ENCODE measurements at regions not wholly inside any gene's neighbourhood (a gene's known extent, or its start where the extent isn't known, plus 50 kb on each side); places are given as distances from the start of the nearest gene placed in this dataset.
"Not testable (repeated sequence)": the region's sequence is repeated elsewhere in the genome, so short reads cannot be mapped to it uniquely, and the experiment has no call there.

DNA sequence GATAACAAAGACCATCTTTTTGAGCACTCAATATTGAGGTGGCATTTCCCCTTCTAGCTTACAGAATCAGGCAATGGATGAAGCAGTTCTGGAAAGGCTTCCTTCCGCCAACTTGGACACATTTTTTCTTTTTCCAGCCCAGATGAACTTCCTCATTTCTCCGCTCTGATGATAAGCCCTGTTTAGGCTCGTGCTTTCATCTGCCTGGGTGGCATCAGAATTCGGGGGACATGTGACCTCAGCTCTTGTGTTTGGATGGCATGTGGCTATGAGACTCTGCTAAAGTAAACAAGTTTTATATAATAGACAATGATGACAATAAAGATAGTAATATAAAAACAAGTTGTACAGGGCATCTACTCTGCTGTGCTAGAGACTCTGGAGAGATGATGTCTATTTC is 796.7 kb downstream of the DHX35 start:
- DNase-seq (ENCODE audit: low read depth): no peak

DNA sequence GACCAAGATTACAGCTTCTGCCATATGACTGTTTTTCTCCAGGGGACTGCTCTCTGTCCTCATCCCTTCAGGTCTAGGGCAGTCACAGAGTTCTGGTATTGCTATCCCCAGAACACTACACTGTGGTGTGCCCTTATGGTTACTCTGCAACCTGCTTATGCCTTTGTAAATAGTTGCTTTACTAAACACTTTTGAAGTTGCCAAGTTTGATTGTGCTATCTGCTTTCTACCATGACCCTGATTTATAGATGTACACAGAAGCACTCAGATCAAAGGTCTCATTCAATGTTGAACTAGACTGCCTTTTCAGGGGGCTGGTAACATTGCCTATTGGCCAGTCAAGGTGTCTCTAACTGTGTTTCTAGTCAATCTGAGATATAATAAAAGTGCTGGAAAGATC is 794.7 kb downstream of the DHX35 start:
- no peak for DNase-seq (ENCODE audit: low read depth)

- no peak for DNase-seq (ENCODE audit: low read depth)
These were observed 794.2 kb downstream of the DHX35 start for GRCh38 chr20:39756369-39756768.

- DNase-seq (ENCODE audit: low read depth): no peak
These were observed 790.2 kb downstream of the DHX35 start for GRCh38 chr20:39752262-39752876.

GRCh38 chr20:39751557-39752137 is 789.5 kb downstream of the DHX35 start:
- no peak for DNase-seq (ENCODE audit: low read depth)

DNA sequence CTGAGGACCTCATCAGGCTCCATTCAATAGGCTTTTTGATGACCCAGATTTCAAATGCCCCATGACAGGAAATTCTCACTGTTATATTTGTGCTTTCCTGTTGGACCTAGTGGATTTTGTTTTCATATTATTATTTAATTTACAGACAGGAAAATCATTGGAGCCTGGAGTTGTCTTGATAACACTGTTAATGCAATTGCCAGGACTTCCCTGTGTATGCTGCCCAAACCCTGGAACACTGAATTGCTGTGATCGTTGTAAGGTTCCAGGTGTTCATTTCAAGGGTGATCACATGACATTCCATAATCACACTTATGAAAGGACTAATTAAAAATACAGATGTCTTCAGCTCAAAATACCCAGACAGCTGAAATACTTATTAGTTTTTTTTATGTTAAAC is 783.2 kb downstream of the DHX35 start:
- DNase-seq (ENCODE audit: low read depth): no peak

DNA sequence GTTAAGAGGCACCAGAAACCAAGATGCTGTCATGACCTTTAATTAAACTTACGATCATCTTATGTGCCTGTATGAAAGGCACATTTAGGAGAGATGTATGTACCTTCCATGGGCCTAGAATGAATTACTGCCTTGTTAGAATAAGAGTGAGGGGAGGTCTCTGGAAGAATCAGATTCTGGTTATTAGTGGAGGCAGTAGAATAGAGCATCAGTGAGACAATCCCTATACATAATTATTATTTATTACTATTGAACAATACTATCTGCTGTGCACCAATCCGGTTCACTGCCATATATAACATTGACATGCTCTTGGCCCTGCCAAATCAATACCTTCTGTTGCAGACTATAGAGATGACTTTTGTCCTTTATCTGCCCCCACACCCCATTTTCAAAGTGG is 776.5 kb downstream of the DHX35 start:
- no peak for DNase-seq (ENCODE audit: low read depth)

DNA sequence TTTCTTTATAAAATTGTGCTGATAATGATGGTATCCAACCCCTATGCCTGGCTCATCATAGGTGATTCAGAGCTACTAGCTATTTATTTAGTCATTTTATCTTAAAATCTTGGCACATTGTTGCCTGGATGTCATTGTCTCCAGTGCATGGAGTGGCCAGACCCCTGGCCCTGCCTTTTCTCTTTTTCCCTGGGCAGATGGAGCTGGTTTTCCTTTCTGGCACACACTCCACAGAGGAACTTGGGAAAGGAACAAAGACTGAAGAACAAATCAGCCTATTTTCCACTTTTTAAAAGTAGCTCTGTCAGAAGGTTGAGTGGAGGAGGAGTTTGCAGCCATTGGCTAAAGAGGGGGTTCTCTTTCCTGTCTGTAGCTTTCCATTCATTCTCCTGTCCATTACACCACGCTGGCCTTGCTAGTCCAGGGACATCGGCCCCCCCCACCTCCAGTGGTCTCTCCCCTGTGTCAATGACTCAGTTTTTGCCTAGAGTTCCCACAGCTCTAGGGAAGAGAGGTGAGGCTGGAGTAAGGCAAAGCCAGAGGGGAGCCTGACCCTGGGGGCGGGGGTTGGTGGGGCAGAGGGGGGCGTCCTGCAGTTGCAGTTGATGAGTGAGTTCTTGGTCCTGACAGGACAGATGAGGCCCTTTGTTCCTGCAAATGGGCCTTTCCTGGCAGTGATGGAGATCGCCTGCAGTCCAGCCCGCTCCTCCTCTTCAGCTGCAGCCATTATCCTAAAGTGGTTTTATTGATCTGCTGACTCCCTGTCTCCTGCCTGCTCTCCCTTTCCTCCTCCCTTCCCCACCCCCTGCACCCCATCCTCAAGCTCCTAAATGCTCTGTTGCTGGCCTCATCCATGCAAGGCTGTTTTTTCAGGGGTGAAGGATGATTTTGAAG is 774.5 kb downstream of the DHX35 start:
- DNase-seq (ENCODE audit: low read depth): no peak

DNA sequence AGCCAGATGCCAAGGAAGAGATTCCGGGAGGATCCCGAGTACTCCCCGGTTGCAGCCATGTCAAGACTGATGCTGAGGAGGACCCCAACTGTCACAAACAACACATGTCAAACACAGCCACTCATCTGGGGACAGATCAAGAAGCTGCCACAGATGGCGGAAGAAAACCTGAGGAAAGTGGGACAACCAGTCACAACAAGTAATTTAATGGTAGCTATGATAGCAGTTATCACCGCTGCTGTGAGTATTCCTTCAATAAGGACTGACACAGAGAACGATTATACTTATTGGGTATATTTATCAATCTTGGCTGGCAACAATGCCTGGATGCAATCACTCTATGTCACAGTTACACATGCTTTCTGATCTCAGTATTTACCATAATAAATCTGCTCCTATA is 763.4 kb downstream of the DHX35 start:
- not testable (repeated sequence) for DNase-seq (ENCODE audit: low read depth)

DNA sequence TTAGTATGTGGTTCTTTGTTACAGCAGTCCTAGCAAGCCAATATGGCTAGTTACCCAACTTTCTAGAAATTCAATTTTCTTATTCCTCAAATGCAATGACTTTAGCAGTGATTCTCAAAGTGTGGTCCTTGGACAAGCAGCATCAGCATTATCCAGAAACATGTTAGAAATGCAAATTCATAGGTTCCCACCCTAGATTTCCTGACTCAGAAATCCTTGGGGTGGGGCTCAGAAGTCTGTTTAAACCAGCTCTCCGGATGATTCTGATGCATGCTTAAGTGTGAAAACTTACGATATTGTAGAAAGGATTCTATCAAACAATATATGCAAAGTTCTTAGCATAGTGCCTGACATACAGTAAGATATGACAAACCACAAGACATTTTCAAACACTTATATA is 757.1 kb downstream of the DHX35 start:
- no peak for DNase-seq (ENCODE audit: low read depth)

- DNase-seq (ENCODE audit: low read depth): no peak
These were observed 755.8 kb downstream of the DHX35 start for GRCh38 chr20:39717936-39718335.

DNA sequence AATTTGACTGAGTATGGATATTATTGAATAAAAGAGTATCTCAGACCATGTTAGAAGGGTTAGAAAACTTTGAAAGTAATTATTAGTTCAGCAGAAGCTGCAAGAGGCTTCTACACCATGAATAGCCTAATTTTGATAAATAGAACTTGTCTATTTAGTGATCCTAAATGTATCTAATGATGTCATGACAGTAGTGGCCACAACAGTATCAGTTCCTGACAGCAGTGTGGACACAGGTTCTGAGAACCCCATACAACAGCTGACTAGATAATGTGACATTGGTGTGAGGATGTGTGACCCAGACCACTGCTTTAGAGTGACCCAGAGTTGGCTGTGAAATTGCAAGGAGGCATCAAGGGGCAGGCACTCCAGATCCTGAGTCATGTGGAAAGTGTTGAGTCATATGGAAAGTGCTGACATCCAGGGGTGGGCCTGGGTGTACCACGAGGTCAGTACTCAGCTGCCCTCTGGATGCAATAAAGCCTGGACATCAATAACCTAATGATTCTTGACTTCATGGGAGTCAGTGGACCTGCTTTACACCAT is 754.7 kb downstream of the DHX35 start:
- no peak for DNase-seq (ENCODE audit: low read depth)

DNA sequence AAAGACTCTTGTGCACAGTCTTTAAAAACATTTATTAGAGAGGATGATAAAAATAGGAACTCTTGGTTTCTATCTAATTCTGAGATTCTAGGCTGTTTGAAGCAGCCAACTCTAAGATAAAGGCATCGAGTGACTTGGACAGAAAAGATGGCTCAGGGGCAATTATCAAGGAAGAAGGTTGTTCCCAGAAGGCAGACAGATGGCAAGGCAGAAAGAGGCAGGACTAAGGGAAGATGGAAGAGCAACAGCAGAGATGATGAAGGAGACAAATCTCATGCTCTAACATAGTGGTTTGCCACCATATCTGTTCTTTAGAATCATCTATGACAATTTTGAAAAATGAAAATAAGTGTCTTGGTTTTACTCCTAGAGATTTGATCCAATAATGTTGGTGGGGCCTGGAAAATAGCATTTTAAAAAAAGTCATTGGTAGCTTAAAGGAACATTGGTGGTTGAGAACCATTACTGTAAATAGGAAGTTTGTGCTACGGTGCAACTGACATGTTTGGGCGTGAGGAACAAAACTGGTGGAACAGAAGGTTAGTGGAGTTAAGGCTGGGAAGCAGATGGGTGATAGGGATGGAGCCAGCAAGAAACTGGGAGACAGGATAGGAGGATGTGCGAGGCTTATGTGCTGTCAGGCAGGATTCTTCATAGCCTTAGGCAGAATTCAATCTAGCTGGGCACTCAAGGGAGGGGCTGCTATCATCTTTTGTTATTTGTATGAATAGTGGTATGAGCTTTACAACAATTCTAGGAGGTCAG is 751.1 kb downstream of the DHX35 start:
- DNase-seq (ENCODE audit: low read depth): no peak

DNA sequence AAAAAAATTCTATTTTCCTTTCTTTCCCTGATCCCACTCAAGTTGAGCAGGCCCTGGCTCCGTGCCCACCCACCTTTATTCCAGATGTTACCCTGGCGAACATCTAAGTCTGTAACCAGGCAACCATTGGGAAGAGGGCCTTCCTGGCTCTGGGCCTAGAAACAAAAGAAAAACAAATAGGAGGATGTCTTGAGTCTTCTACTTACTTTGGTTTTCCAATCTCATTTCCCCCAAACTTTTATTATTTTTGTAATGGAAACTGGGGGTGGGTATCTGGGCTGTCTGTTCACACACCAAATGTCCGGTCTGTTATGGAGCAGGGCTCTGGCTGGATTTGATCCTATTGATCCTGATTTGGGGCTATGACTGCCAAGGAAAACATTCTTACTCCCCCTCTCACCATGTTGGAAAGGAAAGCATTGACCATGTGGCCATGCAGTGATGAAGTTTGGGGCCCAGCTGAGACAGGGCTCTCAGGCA is 744.1 kb downstream of the DHX35 start:
- peak; percentile 45 for DNase-seq (ENCODE audit: low read depth)

GRCh38 chr20:39705032-39705431 is 742.9 kb downstream of the DHX35 start:
- DNase-seq (ENCODE audit: low read depth): no peak

DNA sequence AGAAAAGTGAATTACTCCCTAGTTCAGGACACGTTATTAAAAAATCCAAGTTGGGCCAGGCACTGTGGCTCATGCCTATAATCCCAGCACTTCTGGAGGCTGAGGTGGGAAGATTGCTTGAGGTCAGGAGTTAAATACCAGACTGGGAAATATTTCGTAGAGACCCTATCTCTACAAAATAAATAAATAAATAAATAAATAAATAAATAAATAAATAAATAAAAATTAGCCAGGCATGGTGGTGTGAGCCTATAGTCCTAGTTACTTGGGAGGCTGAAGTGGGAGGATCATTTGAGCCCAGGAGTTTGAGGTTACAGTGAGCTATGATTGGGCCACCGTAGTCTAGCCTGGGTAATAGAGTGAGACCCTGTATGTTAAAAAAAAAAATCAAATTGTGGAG is 741.2 kb downstream of the DHX35 start:
- not testable (repeated sequence) for DNase-seq (ENCODE audit: low read depth)

DNA sequence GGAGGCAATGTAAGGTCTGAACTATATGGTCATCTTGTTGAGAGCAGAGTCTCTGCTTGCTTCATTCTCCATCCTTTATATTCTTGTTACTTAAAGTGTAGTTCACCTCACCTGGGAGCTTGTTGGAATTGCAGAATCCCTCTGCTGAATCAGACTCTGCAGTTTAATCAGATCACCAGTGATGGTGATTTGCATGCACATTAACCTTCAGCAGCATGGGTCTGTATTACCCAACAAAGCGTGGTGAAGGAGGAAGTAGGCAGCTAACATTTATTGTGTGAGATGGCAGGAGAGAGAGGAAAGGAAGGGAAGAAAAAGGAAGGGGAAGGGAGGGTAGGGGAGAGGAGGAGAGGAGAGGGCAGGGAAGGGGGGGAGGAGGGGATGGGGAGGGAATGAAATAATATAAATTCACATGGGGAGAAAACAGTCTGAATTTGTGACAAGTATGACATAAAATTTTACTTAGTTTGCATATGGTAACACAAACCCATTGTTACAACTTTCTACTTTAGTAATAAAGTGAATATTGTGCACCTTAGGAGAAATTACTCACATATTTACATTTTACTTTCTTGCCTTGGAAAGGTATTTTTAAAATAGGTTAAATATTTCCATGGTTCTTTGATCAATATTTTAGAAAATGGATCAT is 740.7 kb downstream of the DHX35 start:
- no peak for DNase-seq (ENCODE audit: low read depth)

DNA sequence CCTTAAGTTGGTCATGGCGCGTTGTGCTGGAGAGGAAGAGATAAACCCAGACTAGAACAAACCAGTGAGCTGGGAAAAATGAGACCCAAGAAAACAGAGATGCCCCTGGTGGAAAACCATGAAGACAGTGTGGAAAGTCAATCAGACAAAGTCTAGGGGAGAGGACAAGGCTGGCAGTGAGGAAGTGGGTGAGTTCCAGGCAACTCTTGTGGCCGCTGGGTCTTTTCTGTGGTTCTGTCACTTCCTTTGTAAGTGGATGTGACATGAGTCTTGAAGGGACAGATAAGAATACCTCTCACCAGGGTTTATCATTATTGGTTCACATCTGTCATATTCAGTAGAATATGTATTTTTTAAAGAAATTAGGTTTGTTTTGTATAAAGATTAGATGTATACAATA is 738.4 kb downstream of the DHX35 start:
- DNase-seq (ENCODE audit: low read depth): no peak

DNA sequence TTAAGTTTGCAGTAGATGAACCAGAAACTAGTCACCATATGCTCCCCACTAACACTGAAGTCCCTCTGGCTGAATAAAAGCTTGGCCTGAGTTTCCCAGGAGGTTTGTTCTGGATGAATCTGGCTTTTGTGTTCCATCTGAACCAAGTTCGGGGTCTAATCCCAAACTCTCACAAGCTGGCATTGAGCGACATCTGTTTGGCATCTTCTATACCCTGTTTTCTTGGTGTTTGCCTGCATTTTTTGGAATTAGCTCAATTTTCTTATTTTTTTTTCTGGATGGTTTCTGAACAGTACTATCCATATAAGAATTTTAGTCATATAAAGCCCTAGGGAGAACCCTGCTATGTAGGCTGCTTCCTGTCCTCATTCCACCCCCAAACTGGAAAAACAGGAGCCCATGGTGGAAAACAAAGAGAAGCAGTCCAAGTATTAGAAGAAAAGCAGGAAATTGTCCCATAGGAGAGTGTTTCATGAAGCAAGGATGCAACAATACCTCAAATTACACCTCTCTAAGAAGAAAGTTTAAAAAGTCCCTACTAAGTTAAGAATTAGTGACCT is 737.1 kb downstream of the DHX35 start:
- no peak for DNase-seq (ENCODE audit: low read depth)

- no peak for DNase-seq (ENCODE audit: low read depth)
These were observed 736.6 kb downstream of the DHX35 start for GRCh38 chr20:39698752-39699151.

- no peak for DNase-seq (ENCODE audit: low read depth)
These were observed 729.2 kb downstream of the DHX35 start for GRCh38 chr20:39691151-39691862.

All from fibroblast of the conjunctiva (primary cell).